HUES48 (cell line): ENCODE measurements at regions not wholly inside any gene's neighbourhood (a gene's known extent, or its start where the extent isn't known, plus 50 kb on each side); places are given as distances from the start of the nearest gene placed in this dataset.

Experiments used
- H3K27ac ChIP-seq: one replicate; pipeline ENCODE4 v1.7.0; 2013; ENCODE audit warnings: low read depth, low read length, inconsistent platforms
- H3K27me3 ChIP-seq: 2 replicates; pipeline ENCODE4 v1.6.1; 2013; ENCODE audit warnings: mild to moderate bottlenecking, low read length; ENCODE audit not compliant: control insufficient read depth, insufficient read depth
- H3K36me3 ChIP-seq: 2 replicates; pipeline ENCODE4 v1.6.1; 2013; ENCODE audit warnings: low read length; ENCODE audit not compliant: control insufficient read depth, insufficient read depth
- H3K4me1 ChIP-seq: 2 replicates; pipeline ENCODE4 v1.6.1; 2013; ENCODE audit warnings: mild to moderate bottlenecking, low read length; ENCODE audit not compliant: control insufficient read depth, insufficient read depth
- H3K4me3 ChIP-seq: 2 replicates; pipeline ENCODE4 v1.5.1; 2013; ENCODE audit warnings: mild to moderate bottlenecking, low read depth, low read length
- H3K9ac ChIP-seq: 2 replicates; pipeline ENCODE4 v1.6.1; 2013; ENCODE audit warnings: mild to moderate bottlenecking, low read depth, low read length, moderate library complexity
- H3K9me3 ChIP-seq: 2 replicates; pipeline ENCODE4 v1.6.1; 2013; ENCODE audit warnings: low read length; ENCODE audit not compliant: control insufficient read depth, insufficient read depth

DNA sequence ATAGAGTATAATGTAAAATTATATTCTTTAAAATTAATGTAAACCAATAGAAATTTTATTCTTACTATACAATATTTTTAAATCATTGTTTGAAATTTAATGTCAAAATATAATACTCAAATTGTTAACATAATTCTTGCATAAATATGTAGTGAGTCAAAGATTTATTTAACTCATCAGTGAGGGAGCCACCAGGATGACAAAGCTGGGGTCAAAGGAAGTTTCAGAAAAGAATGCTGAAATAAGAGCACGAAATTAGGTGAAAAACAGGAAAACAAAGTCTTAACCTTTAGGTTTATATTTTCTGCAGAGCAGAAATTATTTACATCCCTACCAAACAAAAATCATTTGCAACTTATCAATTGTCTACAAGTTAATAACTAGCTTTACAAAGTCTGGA is 74.1 kb downstream of the DIPK2A start:
- no peak overlapping the region for H3K27ac ChIP-seq
- no peaks in the 10 kb centered on the region for H3K27me3 ChIP-seq
- no peaks in the 10 kb centered on the region for H3K9me3 ChIP-seq
- H3K4me3 ChIP-seq, result no peak overlapping the region
- no peak overlapping the region for H3K9ac ChIP-seq
- no peaks in the 10 kb centered on the region for H3K4me1 ChIP-seq
- no peaks in the 10 kb centered on the region for H3K36me3 ChIP-seq

GRCh38 chr3:144049374-144049773 is 77.8 kb downstream of the DIPK2A start:
- no peaks in the 10 kb centered on the region for H3K9me3 ChIP-seq
- H3K27me3 ChIP-seq, result no peaks in the 10 kb centered on the region
- no peaks in the 10 kb centered on the region for H3K4me1 ChIP-seq
- no peak overlapping the region for H3K9ac ChIP-seq
- no peak overlapping the region for H3K4me3 ChIP-seq
- no peak overlapping the region for H3K27ac ChIP-seq
- H3K36me3 ChIP-seq, result no peaks in the 10 kb centered on the region

GRCh38 chr3:144051211-144051610 is 79.6 kb downstream of the DIPK2A start:
- Histone ChIP-seq H3K4me3 (no peak overlapping the region), H3K27me3 (no peaks in the 10 kb centered on the region), H3K36me3 (no peaks in the 10 kb centered on the region), H3K9ac (no peak overlapping the region), H3K9me3 (no peaks in the 10 kb centered on the region), H3K4me1 (no peaks in the 10 kb centered on the region), H3K27ac (no peak overlapping the region)

- H3K27ac ChIP-seq, result no peak overlapping the region
- H3K4me1 ChIP-seq, result peaks cover 6% of the 10 kb centered on the region; the same call in 1 of the 2 replicates
- no peak overlapping the region for H3K4me3 ChIP-seq
- H3K9ac ChIP-seq, result no peak overlapping the region
- H3K27me3 ChIP-seq, result no peaks in the 10 kb centered on the region
- no peaks in the 10 kb centered on the region for H3K9me3 ChIP-seq
- no peaks in the 10 kb centered on the region for H3K36me3 ChIP-seq
Measured at GRCh38 chr3:144052275-144052674, 80.7 kb downstream of the DIPK2A start.

DNA sequence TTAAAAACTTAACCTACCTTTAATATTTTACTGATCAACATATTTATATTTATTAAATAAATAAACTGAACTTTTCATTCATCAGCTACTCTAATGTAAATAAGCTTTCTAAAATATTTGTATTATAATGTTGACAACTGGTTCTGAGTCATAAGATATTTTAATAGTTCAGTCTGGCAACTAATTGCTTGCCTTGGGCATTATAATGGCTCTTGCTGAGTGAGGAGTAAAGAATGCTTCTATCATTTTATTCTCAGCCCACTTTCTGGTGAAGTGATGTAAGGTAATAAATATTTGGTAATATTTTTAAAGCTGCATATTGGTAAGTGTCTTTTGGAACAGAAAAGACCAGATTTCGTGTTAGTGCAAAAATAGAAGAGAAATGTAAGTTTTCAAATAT is 81.5 kb downstream of the DIPK2A start:
- no peaks in the 10 kb centered on the region for H3K27me3 ChIP-seq
- no peak overlapping the region for H3K9ac ChIP-seq
- H3K36me3 ChIP-seq, result no peaks in the 10 kb centered on the region
- no peak overlapping the region for H3K27ac ChIP-seq
- no peak overlapping the region for H3K4me3 ChIP-seq
- no peaks in the 10 kb centered on the region for H3K9me3 ChIP-seq
- H3K4me1 ChIP-seq, result peaks cover 8% of the 10 kb centered on the region; the same call in 1 of the 2 replicates

GRCh38 chr3:144054766-144055165 is 83.1 kb downstream of the DIPK2A start:
- H3K4me1 ChIP-seq, result peaks cover 15% of the 10 kb centered on the region; the same call in 1 of the 2 replicates
- H3K4me3 ChIP-seq, result no peak overlapping the region
- no peaks in the 10 kb centered on the region for H3K9me3 ChIP-seq
- no peak overlapping the region for H3K27ac ChIP-seq
- no peak overlapping the region for H3K9ac ChIP-seq
- no peaks in the 10 kb centered on the region for H3K27me3 ChIP-seq
- no peaks in the 10 kb centered on the region for H3K36me3 ChIP-seq

GRCh38 chr3:144055604-144056003 is 84.0 kb downstream of the DIPK2A start:
- Histone ChIP-seq H3K36me3 (no peaks in the 10 kb centered on the region), H3K9me3 (no peaks in the 10 kb centered on the region), H3K4me1 (peaks cover 18% of the 10 kb centered on the region; the same call in 1 of the 2 replicates), H3K4me3 (no peak overlapping the region), H3K27me3 (no peaks in the 10 kb centered on the region), H3K9ac (no peak overlapping the region), H3K27ac (no peak overlapping the region)

- H3K4me1 ChIP-seq, result peaks cover 18% of the 10 kb centered on the region; the same call in 1 of the 2 replicates
- no peak overlapping the region for H3K27ac ChIP-seq
- no peaks in the 10 kb centered on the region for H3K9me3 ChIP-seq
- H3K36me3 ChIP-seq, result no peaks in the 10 kb centered on the region
- no peak overlapping the region for H3K4me3 ChIP-seq
- H3K9ac ChIP-seq, result no peak overlapping the region
- no peaks in the 10 kb centered on the region for H3K27me3 ChIP-seq
Measured at GRCh38 chr3:144058713-144059112, 87.1 kb downstream of the DIPK2A start.

GRCh38 chr3:144059481-144059880 is 87.9 kb downstream of the DIPK2A start:
- H3K4me3 ChIP-seq, result no peak overlapping the region
- H3K9ac ChIP-seq, result no peak overlapping the region
- H3K4me1 ChIP-seq, result peaks cover 18% of the 10 kb centered on the region; the same call in 1 of the 2 replicates
- no peaks in the 10 kb centered on the region for H3K36me3 ChIP-seq
- no peaks in the 10 kb centered on the region for H3K27me3 ChIP-seq
- no peaks in the 10 kb centered on the region for H3K9me3 ChIP-seq
- H3K27ac ChIP-seq, result no peak overlapping the region

GRCh38 chr3:144060881-144061280 is 89.3 kb downstream of the DIPK2A start:
- Histone ChIP-seq H3K36me3 (no peaks in the 10 kb centered on the region), H3K27me3 (no peaks in the 10 kb centered on the region), H3K27ac (no peak overlapping the region), H3K9ac (no peak overlapping the region), H3K4me1 (peaks cover 18% of the 10 kb centered on the region; the same call in 1 of the 2 replicates), H3K9me3 (no peaks in the 10 kb centered on the region), H3K4me3 (no peak overlapping the region)

DNA sequence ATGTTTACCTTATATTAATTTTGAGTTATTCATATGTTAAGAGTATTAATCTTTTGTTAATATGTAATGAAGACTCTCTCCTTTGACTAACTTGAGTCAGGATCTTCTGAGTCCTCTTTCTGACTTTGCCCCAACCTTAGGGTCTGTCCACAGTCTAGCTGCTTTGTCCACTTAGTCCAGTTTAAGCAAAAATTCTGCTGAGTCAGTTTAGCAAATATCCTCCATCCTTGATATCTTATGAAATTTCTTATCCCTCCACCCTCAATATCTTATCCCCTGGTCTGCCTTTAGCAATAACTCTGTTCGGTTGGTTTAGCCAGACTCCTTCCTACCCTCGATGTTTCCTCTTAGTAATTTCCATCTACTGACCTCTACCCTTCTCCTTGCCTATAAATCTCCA is 91.7 kb downstream of the DIPK2A start:
- Histone ChIP-seq H3K27ac (no peak overlapping the region), H3K9ac (no peak overlapping the region), H3K36me3 (no peaks in the 10 kb centered on the region), H3K4me1 (peaks cover 8% of the 10 kb centered on the region; the same call in 1 of the 2 replicates), H3K27me3 (no peaks in the 10 kb centered on the region), H3K9me3 (no peaks in the 10 kb centered on the region), H3K4me3 (no peak overlapping the region)

DNA sequence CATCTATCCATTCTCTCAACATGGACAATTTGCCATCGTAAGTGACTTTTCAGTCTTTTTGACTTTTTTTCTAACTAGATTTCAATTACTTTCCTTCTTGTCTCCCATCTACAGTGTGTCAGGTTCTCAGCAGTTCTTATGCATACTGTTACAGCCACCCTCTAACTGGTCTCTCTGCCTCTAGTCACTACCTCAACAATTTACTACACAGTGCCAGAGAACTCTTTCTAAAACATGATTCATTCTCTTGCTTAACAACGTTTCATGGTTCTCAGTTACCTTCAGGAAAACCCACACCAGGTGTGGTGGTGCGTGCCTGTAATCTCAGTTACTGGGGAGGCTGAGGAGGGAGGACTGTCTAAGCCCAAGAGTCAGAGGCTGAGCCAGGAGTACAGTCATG is 95.4 kb downstream of the DIPK2A start:
- peaks cover 13% of the 10 kb centered on the region for H3K9me3 ChIP-seq
- no peaks in the 10 kb centered on the region for H3K36me3 ChIP-seq
- H3K9ac ChIP-seq, result no peak overlapping the region
- H3K27me3 ChIP-seq, result no peaks in the 10 kb centered on the region
- H3K4me1 ChIP-seq, result no peaks in the 10 kb centered on the region
- no peak overlapping the region for H3K4me3 ChIP-seq
- H3K27ac ChIP-seq, result no peak overlapping the region
